ENCODE measurements at regions not wholly inside any gene's neighbourhood (a gene's known extent, or its start where the extent isn't known, plus 50 kb on each side); places are given as distances from the start of the nearest gene placed in this dataset.

- ATAC-seq (no peak), DNase-seq (ENCODE audit: low spot score) (no peak), FAIRE-seq (no peak)
- BruUV-seq (replicated peaks): no TSS peak
- H3K27ac ChIP-seq (ENCODE audit: extremely low read length, insufficient read depth, low read length): no peak overlapping the region
- no peaks in the 10 kb centered on the region for H3K4me1 ChIP-seq (ENCODE audit: insufficient read depth, low read length)
- ChIA-PET POLR2A (no interaction called here), CTCF (ENCODE audit: low intra/inter-chr PET ratio, low total read pairs) (no interaction called here)
- H3K4me2 ChIP-seq (ENCODE audit: low read depth, low read length): no peak overlapping the region
- H3K9me3 ChIP-seq (ENCODE audit: low read length): no peaks in the 10 kb centered on the region
- no peak overlapping the region for H3K9ac ChIP-seq (ENCODE audit: insufficient read depth, low read depth, low read length)
- H2AFZ ChIP-seq (ENCODE audit: low read length): no peak overlapping the region
- H3K27me3 ChIP-seq (ENCODE audit: control insufficient read depth in 1 of 2, insufficient read depth in 2 of 2, low read length in 2 of 2): no peaks in the 10 kb centered on the region
- H3K36me3 ChIP-seq (replicated peaks in 1 of 2; ENCODE audit: control insufficient read depth in 1 of 2, insufficient read depth in 2 of 2, low read length in 2 of 2): no peaks in the 10 kb centered on the region
- in situ Hi-C loops (cut with HindIII; ENCODE audit: extremely low pct_ligation_motif_present, low pct_unique_long_range_greater_than_20kb): no loop called here
- no peak for TF ChIP-seq MNT (IDR thresholded peaks at IDR 0.05)
- WGBS (ENCODE audit: low lambda C conversion rate): 0% methylated on average over 4 of the region's 4 CpGs
- intact Hi-C loops (cut with micrococcal nuclease; ENCODE audit: unreplicated experiment): no loop called here
- H3K79me2 ChIP-seq (ENCODE audit: insufficient read depth, low read length): no peaks in the 10 kb centered on the region
- no peak overlapping the region for H3K4me3 ChIP-seq (replicated peaks in 1 of 3; ENCODE audit: insufficient read depth in 1 of 3, low read depth in 2 of 3, low read length in 3 of 3)
- no peaks in the 10 kb centered on the region for H4K20me1 ChIP-seq (ENCODE audit: insufficient read depth, low read length)
These were observed 2305.1 kb upstream of the AGA start for GRCh38 chr4:179747218-179747910.

GRCh38 chr4:179748837-179749236 lies 2306.6 kb upstream of the AGA start:
- no peaks in the 10 kb centered on the region for H3K79me2 ChIP-seq (ENCODE audit: insufficient read depth, low read length)
- ChIA-PET CTCF (ENCODE audit: low intra/inter-chr PET ratio, low total read pairs) (no interaction called here), POLR2A (no interaction called here)
- FAIRE-seq (no peak), DNase-seq (ENCODE audit: low spot score) (no peak), ATAC-seq (no peak)
- H2AFZ ChIP-seq (ENCODE audit: low read length): no peak overlapping the region
- intact Hi-C loops (cut with micrococcal nuclease; ENCODE audit: unreplicated experiment): no loop called here
- in situ Hi-C loops (cut with HindIII; ENCODE audit: extremely low pct_ligation_motif_present, low pct_unique_long_range_greater_than_20kb): no loop called here
- H3K9ac ChIP-seq (ENCODE audit: insufficient read depth, low read depth, low read length): no peak overlapping the region
- H3K4me2 ChIP-seq (ENCODE audit: low read depth, low read length): no peak overlapping the region
- no peaks in the 10 kb centered on the region for H3K36me3 ChIP-seq (replicated peaks in 1 of 2; ENCODE audit: control insufficient read depth in 1 of 2, insufficient read depth in 2 of 2, low read length in 2 of 2)
- H3K4me1 ChIP-seq (ENCODE audit: insufficient read depth, low read length): no peaks in the 10 kb centered on the region
- H3K9me3 ChIP-seq (ENCODE audit: low read length): no peaks in the 10 kb centered on the region
- H3K4me3 ChIP-seq (replicated peaks in 1 of 3; ENCODE audit: insufficient read depth in 1 of 3, low read depth in 2 of 3, low read length in 3 of 3): no peak overlapping the region
- 35% methylated on average over 6 of the region's 6 CpGs for WGBS (ENCODE audit: low lambda C conversion rate)
- BruUV-seq (replicated peaks): no TSS peak
- H3K27me3 ChIP-seq (ENCODE audit: control insufficient read depth in 1 of 2, insufficient read depth in 2 of 2, low read length in 2 of 2): no peaks in the 10 kb centered on the region
- no peaks in the 10 kb centered on the region for H4K20me1 ChIP-seq (ENCODE audit: insufficient read depth, low read length)
- no peak overlapping the region for H3K27ac ChIP-seq (ENCODE audit: extremely low read length, insufficient read depth, low read length)
- TF ChIP-seq CEBPZ (IDR thresholded peaks at IDR 0.05; ENCODE audit: low read length): no peak
- no peak for TF ChIP-seq ZNF17 (CRISPR knock-in tag; IDR thresholded peaks at IDR 0.05)
- no peak for TF ChIP-seq ZNF205 (CRISPR knock-in tag; IDR thresholded peaks at IDR 0.05)
- no peak for TF ChIP-seq FOXP1 (IDR thresholded peaks at IDR 0.05)
- no peak for TF ChIP-seq FOXP1 (CRISPR knock-in tag; IDR thresholded peaks at IDR 0.05)
- no peak for TF ChIP-seq FOXO4 (CRISPR knock-in tag; conservative IDR thresholded peaks at IDR 0.05)
- TF ChIP-seq ZNF75D (CRISPR knock-in tag; IDR thresholded peaks at IDR 0.05; ENCODE audit: borderline replicate concordance): no peak
- no peak for TF ChIP-seq ZNF281 (CRISPR knock-in tag; IDR thresholded peaks at IDR 0.05; ENCODE audit: borderline replicate concordance)

Data from HepG2 (cell line).